HCT116 (cell line): ENCODE measurements at regions not wholly inside any gene's neighbourhood (a gene's known extent, or its start where the extent isn't known, plus 50 kb on each side); places are given as distances from the start of the nearest gene placed in this dataset.

Source experiments
- ATAC-seq: fragments of 200-7000 bp; cut with Tn5 transposase; 2 replicates; pipeline ENCODE4 v1.9.1; 2020; ENCODE audit warnings: mild to moderate bottlenecking, moderate library complexity
- BruUV-seq: library from RNA; stranded (reverse); fragments of 400-500 nt; replicated peaks from 2 replicates; lab custom pipeline; 2021; lab: Mats Ljungman, UMichigan
- CTCF ChIA-PET: fragments of 300-600 bp; sonication (Branson Sonifier 250); formaldehyde crosslinking; loops from one replicate; lab custom pipeline; 2021; ENCODE audit warnings: antibody characterized with exemption; lab: Charles Lee
- POLR2A ChIA-PET: fragments of 300-600, 350-600 bp; sonication (Branson Sonifier 250); formaldehyde crosslinking; loops from one replicate; lab custom pipeline; 2021; ENCODE audit warnings: antibody characterized with exemption; lab: Charles Lee
- RAD21 ChIA-PET, 2 experiments: fragments of 300-600 bp; sonication (Branson Sonifier 250); formaldehyde crosslinking; loops; one replicate each; lab custom pipeline; 2023; ENCODE audit warnings: low total read pairs in 2 of 2; ENCODE audit not compliant: uncharacterized antibody in 2 of 2, unreplicated experiment in 2 of 2, low non-redundant PET in 1 of 2; lab: Charles Lee
- DNase-seq: peaks from one replicate; pipeline ENCODE4 v3.0.0-alpha.2; 2010; ENCODE audit warnings: low read depth, low spot score
- H2AFZ ChIP-seq: fragments of 200-600 bp; shearing (Covaris generic), sonication (generic); 2 replicates; pipeline ENCODE4 v1.6.1; 2017; ENCODE audit warnings: low read depth, mixed run types, mixed read lengths, antibody characterized with exemption, low read length; ENCODE audit not compliant: poor library complexity, severe bottlenecking
- H3K27ac ChIP-seq: 2 replicates; pipeline ENCODE4 v1.5.1; 2012; ENCODE audit warnings: low read depth, low read length
- H3K27me3 ChIP-seq: fragments of 200-600 bp; sonication (generic); 2 replicates; pipeline ENCODE4 v1.6.1; 2016; ENCODE audit warnings: mixed run types, low read length, mixed read lengths; ENCODE audit not compliant: insufficient read depth
- H3K36me3 ChIP-seq, 2 experiments: fragments of 200-500 bp in 1 of 2; fragments of 200-600 bp in 1 of 2; sonication (Bioruptor generic) in 1 of 2; sonication (generic) in 1 of 2; 2 replicates each; pipeline versions ENCODE4 v1.5.1 to v1.6.1; 2014 to 2016; ENCODE audit warnings: low read length in 2 of 2, inconsistent platforms in 1 of 2, mixed read lengths in 1 of 2, mixed run types in 1 of 2; ENCODE audit not compliant: insufficient read depth in 2 of 2, control insufficient read depth in 1 of 2
- H3K4me1 ChIP-seq, 2 experiments: fragments of 200-600 bp in 1 of 2; sonication (generic) in 1 of 2; 2 replicates each; pipeline versions ENCODE4 v1.5.1 to v1.6.1; 2012 to 2017; ENCODE audit warnings: low read length in 2 of 2, inconsistent platforms in 1 of 2, mild to moderate bottlenecking in 1 of 2, mixed read lengths in 1 of 2, mixed run types in 1 of 2, moderate library complexity in 1 of 2; ENCODE audit not compliant: insufficient read depth in 2 of 2, control insufficient read depth in 1 of 2
- H3K4me2 ChIP-seq: fragments of 200-600 bp; sonication (generic); 2 replicates; pipeline ENCODE4 v1.6.1; 2017; ENCODE audit warnings: mixed run types, low read length, mixed read lengths
- H3K4me3 ChIP-seq, 2 experiments: fragments of 200-600 bp in 1 of 2; sonication (generic) in 1 of 2; replicated peaks in 1 of 2; 2 replicates each; pipeline ENCODE4 v1.5.1; 2011 to 2016; ENCODE audit warnings: low read length in 2 of 2, control low read depth in 1 of 2, low read depth in 1 of 2, mild to moderate bottlenecking in 1 of 2, mixed read lengths in 1 of 2, mixed run types in 1 of 2
- H3K79me2 ChIP-seq: fragments of 200-600 bp; sonication (generic); 2 replicates; pipeline ENCODE4 v1.6.1; 2017; ENCODE audit warnings: mild to moderate bottlenecking, mixed run types, low read length, moderate library complexity, mixed read lengths; ENCODE audit not compliant: insufficient read depth
- H3K9ac ChIP-seq: fragments of 200-600 bp; sonication (generic); 2 replicates; pipeline ENCODE4 v1.6.1; 2016; ENCODE audit warnings: low read length, mixed read lengths
- H3K9me2 ChIP-seq: fragments of 200-600 bp; sonication (generic), shearing (Covaris generic); 2 replicates; pipeline ENCODE4 v1.6.1; 2017; ENCODE audit warnings: mixed run types, mild to moderate bottlenecking, moderate library complexity; ENCODE audit not compliant: insufficient read depth
- H3K9me3 ChIP-seq, 2 experiments: fragments of 200-500 bp in 1 of 2; fragments of 200-600 bp in 1 of 2; sonication (Bioruptor generic) in 1 of 2; sonication (generic) in 1 of 2; 2 replicates each; pipeline ENCODE4 v1.6.1; 2014 to 2017; ENCODE audit warnings: low read length in 2 of 2, mixed read lengths in 2 of 2, inconsistent platforms in 1 of 2, low read depth in 1 of 2, mild to moderate bottlenecking in 1 of 2, mixed run types in 1 of 2, moderate library complexity in 1 of 2; ENCODE audit not compliant: control insufficient read depth in 1 of 2, insufficient read depth in 1 of 2
- H4K20me1 ChIP-seq: fragments of 200-600 bp; sonication (generic), shearing (Covaris generic); 2 replicates; pipeline ENCODE4 v1.6.1; 2017; ENCODE audit warnings: mixed run types, mild to moderate bottlenecking, moderate library complexity; ENCODE audit not compliant: insufficient read depth
- CEBPB ChIP-seq: IDR thresholded peaks from 2 replicates; pipeline ENCODE4 v1.6.1; 2012; ENCODE audit warnings: low read depth
- EZH2 ChIP-seq: fragments of 200-600 bp; sonication (generic); IDR thresholded peaks from 2 replicates; pipeline ENCODE4 v1.6.1; 2017; ENCODE audit warnings: antibody characterized with exemption, mixed run types
- FOSL1 ChIP-seq: IDR thresholded peaks from 2 replicates; pipeline ENCODE4 v1.6.1; 2012; ENCODE audit warnings: low read depth
- POLR2A ChIP-seq: IDR thresholded peaks from 2 replicates; pipeline ENCODE4 v1.7.0; 2011; ENCODE audit warnings: borderline replicate concordance; ENCODE audit not compliant: insufficient read depth, insufficient read length; ENCODE audit errors: extremely low read depth
- POLR2AphosphoS5 ChIP-seq: IDR thresholded peaks from 2 replicates; pipeline ENCODE4 v1.6.1; 2011; ENCODE audit warnings: mild to moderate bottlenecking, low read depth, low read length, moderate library complexity
- SIN3A ChIP-seq: IDR thresholded peaks from 2 replicates; pipeline ENCODE4 v1.6.1; 2012; ENCODE audit warnings: low read depth
- TCF7L2 ChIP-seq: IDR thresholded peaks from 2 replicates; pipeline ENCODE4 v1.7.0; 2011; ENCODE audit warnings: borderline replicate concordance, inconsistent platforms; ENCODE audit not compliant: insufficient read depth, insufficient read length; ENCODE audit errors: extremely low read depth
- intact Hi-C: fragments of 100-400 bp; cut with micrococcal nuclease; formaldehyde crosslinking; loops from 2 replicates; pipeline ENCODE4 v1.10.0; 2022
- TF ChIP-seq, protein P1 (sequence below): IDR thresholded peaks from 2 replicates; pipeline ENCODE4 v1.6.1; 2011; ENCODE audit warnings: mild to moderate bottlenecking, low read length, moderate library complexity; ENCODE audit not compliant: insufficient replicate concordance; ENCODE audit errors: extremely low read depth
- TF ChIP-seq, protein P2 (sequence below): IDR thresholded peaks from 2 replicates; pipeline ENCODE4 v1.6.1; 2012

DNA sequence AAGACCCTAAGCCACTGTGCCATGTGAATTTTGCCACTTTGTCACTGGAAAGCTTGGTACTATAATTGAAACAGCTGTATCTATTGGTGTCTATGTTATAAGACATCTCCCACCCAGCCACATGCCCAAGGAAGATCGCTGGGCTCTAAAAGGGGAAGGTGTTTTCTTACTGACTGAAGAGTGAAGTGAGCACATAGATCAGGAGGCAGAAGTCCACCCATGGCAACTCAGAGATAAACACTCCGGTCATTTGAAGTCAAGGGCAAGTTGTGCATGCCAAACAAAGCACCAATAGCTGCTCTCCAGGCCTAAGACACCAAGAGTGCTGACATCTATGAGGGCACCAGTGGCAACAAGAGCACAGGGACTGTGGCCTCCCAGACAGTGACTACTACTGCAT is 153.8 kb downstream of the KCTD12 start (continued):
- TF ChIP-seq, protein P1, sequence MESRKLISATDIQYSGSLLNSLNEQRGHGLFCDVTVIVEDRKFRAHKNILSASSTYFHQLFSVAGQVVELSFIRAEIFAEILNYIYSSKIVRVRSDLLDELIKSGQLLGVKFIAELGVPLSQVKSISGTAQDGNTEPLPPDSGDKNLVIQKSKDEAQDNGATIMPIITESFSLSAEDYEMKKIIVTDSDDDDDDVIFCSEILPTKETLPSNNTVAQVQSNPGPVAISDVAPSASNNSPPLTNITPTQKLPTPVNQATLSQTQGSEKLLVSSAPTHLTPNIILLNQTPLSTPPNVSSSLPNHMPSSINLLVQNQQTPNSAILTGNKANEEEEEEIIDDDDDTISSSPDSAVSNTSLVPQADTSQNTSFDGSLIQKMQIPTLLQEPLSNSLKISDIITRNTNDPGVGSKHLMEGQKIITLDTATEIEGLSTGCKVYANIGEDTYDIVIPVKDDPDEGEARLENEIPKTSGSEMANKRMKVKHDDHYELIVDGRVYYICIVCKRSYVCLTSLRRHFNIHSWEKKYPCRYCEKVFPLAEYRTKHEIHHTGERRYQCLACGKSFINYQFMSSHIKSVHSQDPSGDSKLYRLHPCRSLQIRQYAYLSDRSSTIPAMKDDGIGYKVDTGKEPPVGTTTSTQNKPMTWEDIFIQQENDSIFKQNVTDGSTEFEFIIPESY = no peak

DNA sequence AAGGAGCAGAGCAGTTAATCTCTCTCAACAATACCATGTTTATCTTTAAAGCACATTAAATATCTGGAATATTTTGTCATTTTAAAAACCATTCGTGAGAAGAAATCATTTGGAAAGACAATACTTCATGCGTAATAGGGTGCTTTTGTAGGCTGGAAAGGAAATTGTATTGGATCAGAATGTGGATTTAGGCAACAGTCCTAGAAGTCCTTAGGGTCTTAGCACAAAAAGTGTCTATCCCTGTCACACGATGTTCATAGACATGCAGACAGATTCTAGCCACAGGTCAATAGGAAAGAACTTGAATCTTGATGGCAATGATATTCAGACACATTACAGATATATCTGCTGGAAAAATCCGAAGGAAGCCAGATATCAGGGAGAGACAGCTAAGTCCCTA is 156.0 kb downstream of the KCTD12 start:
- DNase-seq (no peak), ATAC-seq (no peak)
- RAD21 ChIA-PET = no interaction called here
- intact Hi-C loops = no loop called here
- no peaks in the 10 kb centered on the region for H3K36me3 ChIP-seq
- H2AFZ ChIP-seq = no peak overlapping the region
- TF ChIP-seq POLR2A (no peak), CEBPB (no peak), TCF7L2 (no peak), SIN3A (no peak), EZH2 (no peak), POLR2AphosphoS5 (no peak), FOSL1 (no peak)
- TF ChIP-seq, protein P2, sequence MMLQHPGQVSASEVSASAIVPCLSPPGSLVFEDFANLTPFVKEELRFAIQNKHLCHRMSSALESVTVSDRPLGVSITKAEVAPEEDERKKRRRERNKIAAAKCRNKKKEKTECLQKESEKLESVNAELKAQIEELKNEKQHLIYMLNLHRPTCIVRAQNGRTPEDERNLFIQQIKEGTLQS = no peak
- no peaks in the 10 kb centered on the region for H3K27me3 ChIP-seq
- no peak overlapping the region for H3K4me2 ChIP-seq
- BruUV-seq = no TSS peak
- no peaks in the 10 kb centered on the region for H3K4me1 ChIP-seq
- CTCF ChIA-PET = no interaction called here
- no peak overlapping the region for H3K9ac ChIP-seq
- no peaks in the 10 kb centered on the region for H3K9me2 ChIP-seq
- no peak overlapping the region for H3K27ac ChIP-seq
- no peaks in the 10 kb centered on the region for H3K79me2 ChIP-seq
- H3K9me3 ChIP-seq = no peaks in the 10 kb centered on the region
- POLR2A ChIA-PET = no interaction called here
- H4K20me1 ChIP-seq = no peaks in the 10 kb centered on the region
- H3K4me3 ChIP-seq = no peak overlapping the region
